Lower lobe of right lung (tissue), 2 donors: ENCODE measurements at regions not wholly inside any gene's neighbourhood (a gene's known extent, or its start where the extent isn't known, plus 50 kb on each side); places are given as distances from the start of the nearest gene placed in this dataset.

Experiments
- ATAC-seq, 2 donors: fragments of 200-7000 bp; cut with Tn5 transposase; one replicate each; pipeline ENCODE4 v1.9.1; 2020 to 2022; ENCODE audit warnings: mild to moderate bottlenecking in 2 of 2, moderate library complexity in 2 of 2
- DNase-seq: peaks from one replicate; pipeline ENCODE4 v3.0.0-alpha.2; 2020
- H3K27ac ChIP-seq: fragments of 200-600 bp; one replicate; pipeline ENCODE4 v1.8.0; 2022
- H3K27me3 ChIP-seq: fragments of 200-600 bp; one replicate; pipeline ENCODE4 v1.8.0; 2022; ENCODE audit warnings: low read depth
- H3K36me3 ChIP-seq: fragments of 200-600 bp; one replicate; pipeline ENCODE4 v1.8.0; 2022; ENCODE audit warnings: mild to moderate bottlenecking
- H3K4me1 ChIP-seq: fragments of 200-600 bp; one replicate; pipeline ENCODE4 v1.8.0; 2022
- H3K4me3 ChIP-seq: fragments of 200-600 bp; one replicate; pipeline ENCODE4 v1.8.0; 2022; ENCODE audit warnings: mild to moderate bottlenecking
- H3K9me3 ChIP-seq: fragments of 200-600 bp; one replicate; pipeline ENCODE4 v1.8.0; 2022
- intact Hi-C: fragments of 100-400 bp; cut with DNase I; formaldehyde crosslinking; loops from one replicate; pipeline ENCODE4 v1.11.0; 2022
- TF ChIP-seq, protein P1 (sequence below): fragments of 200-600 bp; IDR thresholded peaks from one replicate; pipeline ENCODE4 v1.8.0; 2022; ENCODE audit warnings: antibody characterized with exemption, mild to moderate bottlenecking
- donor health status: DM: no; HTN: yes; CAD: no; lungs with severe emphysema.

DNA sequence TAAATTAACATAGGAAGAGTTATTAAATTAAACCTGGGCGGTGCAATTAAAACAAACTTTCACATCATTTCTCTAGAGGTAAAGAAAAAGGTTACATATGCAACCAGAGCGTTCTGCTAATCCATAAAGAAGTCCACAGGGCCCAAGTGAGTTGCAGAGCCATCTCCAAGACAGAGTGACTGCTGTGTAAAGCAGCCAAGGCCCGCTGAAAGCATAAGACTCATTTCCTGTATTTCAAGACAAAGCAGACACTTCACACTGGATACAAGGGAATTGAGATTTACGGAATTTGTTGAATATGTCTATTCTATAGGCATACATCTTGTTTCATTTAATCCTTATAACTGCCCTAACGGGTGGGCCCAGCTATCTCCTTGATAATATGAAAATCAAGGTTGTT is 422.8 kb downstream of the CBLN4 start:
- no peak for DNase-seq
- H3K27me3 ChIP-seq, result no peaks in the 10 kb centered on the region
- H3K27ac ChIP-seq, result no peak overlapping the region
- H3K4me1 ChIP-seq, result no peaks in the 10 kb centered on the region
- TF ChIP-seq, protein P1, sequence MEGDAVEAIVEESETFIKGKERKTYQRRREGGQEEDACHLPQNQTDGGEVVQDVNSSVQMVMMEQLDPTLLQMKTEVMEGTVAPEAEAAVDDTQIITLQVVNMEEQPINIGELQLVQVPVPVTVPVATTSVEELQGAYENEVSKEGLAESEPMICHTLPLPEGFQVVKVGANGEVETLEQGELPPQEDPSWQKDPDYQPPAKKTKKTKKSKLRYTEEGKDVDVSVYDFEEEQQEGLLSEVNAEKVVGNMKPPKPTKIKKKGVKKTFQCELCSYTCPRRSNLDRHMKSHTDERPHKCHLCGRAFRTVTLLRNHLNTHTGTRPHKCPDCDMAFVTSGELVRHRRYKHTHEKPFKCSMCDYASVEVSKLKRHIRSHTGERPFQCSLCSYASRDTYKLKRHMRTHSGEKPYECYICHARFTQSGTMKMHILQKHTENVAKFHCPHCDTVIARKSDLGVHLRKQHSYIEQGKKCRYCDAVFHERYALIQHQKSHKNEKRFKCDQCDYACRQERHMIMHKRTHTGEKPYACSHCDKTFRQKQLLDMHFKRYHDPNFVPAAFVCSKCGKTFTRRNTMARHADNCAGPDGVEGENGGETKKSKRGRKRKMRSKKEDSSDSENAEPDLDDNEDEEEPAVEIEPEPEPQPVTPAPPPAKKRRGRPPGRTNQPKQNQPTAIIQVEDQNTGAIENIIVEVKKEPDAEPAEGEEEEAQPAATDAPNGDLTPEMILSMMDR, result no peak
- intact Hi-C loops, result no loop called here
- no peaks in the 10 kb centered on the region for H3K9me3 ChIP-seq
- no peak for ATAC-seq
- no peaks in the 10 kb centered on the region for H3K36me3 ChIP-seq
- no peak overlapping the region for H3K4me3 ChIP-seq

DNA sequence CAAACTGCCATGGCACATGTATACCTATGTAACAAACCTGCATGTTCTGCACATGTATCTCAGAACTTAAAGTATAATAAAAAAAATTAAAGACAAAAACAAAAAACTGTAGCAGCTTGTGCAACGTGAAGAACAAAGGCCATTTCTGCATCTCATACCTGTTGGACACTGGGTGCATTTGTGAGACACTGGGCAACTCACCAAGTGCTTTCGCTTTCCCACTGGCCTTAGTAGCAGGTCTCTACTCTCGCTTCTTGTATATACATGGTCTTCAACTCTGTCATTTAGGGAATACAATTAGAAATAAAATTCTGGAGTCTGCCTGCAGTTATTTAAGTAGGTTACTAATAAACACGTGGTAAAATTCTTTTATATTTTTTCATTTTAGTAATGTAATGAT is 423.8 kb downstream of the CBLN4 start:
- TF ChIP-seq, protein P1, result no peak
- intact Hi-C loops, result no loop called here
- Histone ChIP-seq H3K27ac (no peak overlapping the region), H3K9me3 (no peaks in the 10 kb centered on the region), H3K4me1 (no peaks in the 10 kb centered on the region), H3K27me3 (no peaks in the 10 kb centered on the region), H3K36me3 (no peaks in the 10 kb centered on the region), H3K4me3 (no peak overlapping the region)
- DNase-seq (no peak), ATAC-seq (no peak)

DNA sequence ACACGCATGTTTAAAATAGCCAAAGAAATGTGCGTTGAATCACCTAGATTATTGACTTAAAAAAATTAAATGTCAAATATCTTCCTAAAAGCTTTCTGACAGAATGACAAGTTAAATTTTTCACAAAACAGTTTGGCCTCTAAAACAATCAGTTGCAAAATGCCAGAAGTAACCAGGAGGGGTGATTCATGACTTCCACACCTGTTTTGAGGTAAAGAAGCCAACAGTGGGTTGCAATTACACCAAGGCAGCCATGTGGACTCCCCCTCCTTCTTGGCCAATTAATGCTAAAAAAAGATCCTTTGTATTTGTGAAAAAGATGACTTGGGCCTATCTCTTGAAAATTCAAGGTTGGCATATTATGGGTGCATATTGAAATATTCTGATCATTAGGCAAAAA is 424.8 kb downstream of the CBLN4 start:
- TF ChIP-seq, protein P1, result no peak
- Histone ChIP-seq H3K36me3 (no peaks in the 10 kb centered on the region), H3K27ac (no peak overlapping the region), H3K27me3 (no peaks in the 10 kb centered on the region), H3K4me1 (no peaks in the 10 kb centered on the region), H3K4me3 (no peak overlapping the region), H3K9me3 (no peaks in the 10 kb centered on the region)
- no peak for ATAC-seq
- intact Hi-C loops, result no loop called here
- no peak for DNase-seq

DNA sequence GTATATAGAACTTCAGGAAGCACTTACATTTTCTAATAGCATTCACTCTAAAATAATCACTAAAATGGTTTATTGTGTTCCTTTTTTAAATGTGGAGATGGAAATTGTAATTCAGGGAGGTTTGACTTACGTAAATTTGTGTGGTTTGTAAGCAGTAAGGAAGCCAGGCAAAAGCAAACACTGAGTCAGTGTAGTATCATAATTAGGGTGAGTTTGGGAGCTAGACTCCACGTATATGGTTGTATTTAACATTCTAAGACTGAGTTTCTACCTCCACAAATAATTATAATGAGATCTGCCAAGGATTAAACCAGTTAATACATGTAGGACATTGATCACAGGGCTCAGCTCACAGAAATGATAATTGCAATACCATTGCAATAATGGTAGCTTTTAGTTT is 425.5 kb downstream of the CBLN4 start:
- intact Hi-C loops, result no loop called here

DNA sequence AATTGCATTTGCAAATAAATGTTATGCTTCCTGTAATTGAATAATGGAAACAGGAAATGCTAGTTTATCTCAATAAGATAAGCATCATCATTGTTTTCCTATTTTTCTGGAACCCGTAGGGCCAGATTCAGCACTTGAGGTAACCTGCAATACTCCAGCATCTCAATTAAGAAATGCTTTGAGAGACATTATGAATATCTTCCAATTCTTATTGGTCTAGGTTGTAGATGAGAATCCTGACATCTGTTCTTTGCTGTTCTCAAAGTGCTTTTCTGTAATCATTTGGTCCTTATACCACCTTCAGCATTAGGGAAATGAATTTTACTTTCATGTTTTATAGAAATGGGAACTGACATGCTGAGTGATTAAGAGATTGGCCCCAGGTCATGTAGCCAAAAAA is 428.3 kb downstream of the CBLN4 start:
- Histone ChIP-seq H3K4me1 (no peaks in the 10 kb centered on the region), H3K4me3 (no peak overlapping the region), H3K27me3 (no peaks in the 10 kb centered on the region), H3K36me3 (no peaks in the 10 kb centered on the region), H3K9me3 (no peaks in the 10 kb centered on the region), H3K27ac (no peak overlapping the region)
- intact Hi-C loops, result no loop called here
- DNase-seq, result no peak
- ATAC-seq, result no peak
- TF ChIP-seq, protein P1, result no peak

More for the DNA sequence above, 425.5 kb downstream of the CBLN4 start:
- Histone ChIP-seq H3K36me3 (no peaks in the 10 kb centered on the region), H3K27me3 (no peaks in the 10 kb centered on the region), H3K27ac (no peak overlapping the region), H3K4me1 (no peaks in the 10 kb centered on the region), H3K9me3 (no peaks in the 10 kb centered on the region), H3K4me3 (no peak overlapping the region)
- no peak for ATAC-seq
- TF ChIP-seq, protein P1, result no peak
- DNase-seq, result no peak

DNA sequence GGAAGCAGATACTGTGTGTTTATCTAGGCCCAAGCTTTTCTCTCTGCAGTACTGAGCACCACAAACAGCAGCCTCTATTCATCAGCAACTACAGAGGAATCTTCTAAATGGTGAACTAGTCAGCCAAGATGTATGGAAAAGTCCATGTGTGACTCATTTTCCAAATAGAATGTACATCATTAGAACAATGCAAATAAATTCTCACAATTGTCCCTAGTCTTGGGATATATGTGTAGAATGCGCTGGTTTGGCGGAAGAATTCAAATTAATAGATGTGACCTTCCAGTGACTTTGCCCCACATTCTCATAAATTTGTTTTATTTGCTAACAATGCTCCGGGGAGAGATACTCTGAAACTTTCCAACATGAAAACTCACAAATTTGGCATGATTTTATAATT is 436.2 kb downstream of the CBLN4 start:
- Histone ChIP-seq H3K27ac (no peak overlapping the region), H3K36me3 (no peaks in the 10 kb centered on the region), H3K27me3 (no peaks in the 10 kb centered on the region), H3K4me3 (no peak overlapping the region), H3K4me1 (no peaks in the 10 kb centered on the region), H3K9me3 (no peaks in the 10 kb centered on the region)
- no peak for ATAC-seq
- no peak for DNase-seq
- TF ChIP-seq, protein P1, result no peak
- intact Hi-C loops, result no loop called here
